ENCODE measurements at regions not wholly inside any gene's neighbourhood (a gene's known extent, or its start where the extent isn't known, plus 50 kb on each side); places are given as distances from the start of the nearest gene placed in this dataset.

DNA sequence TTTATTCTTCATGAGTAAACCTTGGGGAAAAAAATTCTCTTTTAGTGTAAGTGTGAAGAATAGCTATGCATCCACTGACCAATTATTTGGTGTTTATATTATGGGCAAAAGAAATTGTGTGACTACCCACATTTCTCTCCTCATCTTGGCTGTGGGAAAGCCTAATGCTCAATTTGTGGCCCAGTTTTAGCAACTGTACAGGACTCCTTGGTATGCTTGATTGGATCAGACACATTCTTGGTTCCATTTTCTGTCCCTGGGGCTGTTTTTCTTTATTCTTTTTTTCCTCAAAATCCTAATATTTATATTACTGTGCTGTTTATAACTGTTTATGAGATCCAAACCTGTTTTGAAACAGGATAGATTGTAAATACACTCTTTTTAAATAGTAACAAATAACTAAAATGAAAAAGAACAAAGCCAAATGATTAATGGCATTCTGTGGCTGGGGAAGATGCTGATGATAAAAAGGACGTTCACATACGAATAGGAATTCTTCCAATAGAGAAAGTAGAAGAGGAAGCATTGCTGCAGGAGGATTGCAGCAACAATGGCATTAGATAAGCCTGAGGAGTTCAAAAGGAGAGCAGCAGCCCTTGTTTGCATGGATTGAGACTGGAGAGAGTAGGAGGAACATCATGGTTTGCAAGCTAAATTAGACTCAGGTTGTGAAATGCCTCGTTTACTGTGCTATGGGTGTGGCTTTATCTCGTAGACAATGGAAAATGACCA is 580.5 kb downstream of the INHBA start:
- TF ChIP-seq CREB1 (IDR thresholded peaks at IDR 0.05; ENCODE audit: low read depth) (no peak), EP300 (IDR thresholded peaks at IDR 0.05; ENCODE audit: borderline replicate concordance) (no peak), EGR1 (IDR thresholded peaks at IDR 0.05) (no peak), FOXM1 (IDR thresholded peaks at IDR 0.05; ENCODE audit: borderline replicate concordance, low read depth) (no peak), CEBPB (IDR thresholded peaks at IDR 0.05) (no peak), TCF12 (IDR thresholded peaks at IDR 0.05; ENCODE audit: low read depth) (no peak), USF1 (IDR thresholded peaks at IDR 0.05) (no peak), YY1 (IDR thresholded peaks at IDR 0.05; ENCODE audit: low read depth) (no peak), RAD21 (IDR thresholded peaks at IDR 0.05; ENCODE audit: low read depth) (no peak), TAF1 (IDR thresholded peaks at IDR 0.05; ENCODE audit: low read depth) (no peak), ZBTB7A (IDR thresholded peaks at IDR 0.05; ENCODE audit: low read depth) (no peak)
- TF ChIP-seq, protein P1, sequence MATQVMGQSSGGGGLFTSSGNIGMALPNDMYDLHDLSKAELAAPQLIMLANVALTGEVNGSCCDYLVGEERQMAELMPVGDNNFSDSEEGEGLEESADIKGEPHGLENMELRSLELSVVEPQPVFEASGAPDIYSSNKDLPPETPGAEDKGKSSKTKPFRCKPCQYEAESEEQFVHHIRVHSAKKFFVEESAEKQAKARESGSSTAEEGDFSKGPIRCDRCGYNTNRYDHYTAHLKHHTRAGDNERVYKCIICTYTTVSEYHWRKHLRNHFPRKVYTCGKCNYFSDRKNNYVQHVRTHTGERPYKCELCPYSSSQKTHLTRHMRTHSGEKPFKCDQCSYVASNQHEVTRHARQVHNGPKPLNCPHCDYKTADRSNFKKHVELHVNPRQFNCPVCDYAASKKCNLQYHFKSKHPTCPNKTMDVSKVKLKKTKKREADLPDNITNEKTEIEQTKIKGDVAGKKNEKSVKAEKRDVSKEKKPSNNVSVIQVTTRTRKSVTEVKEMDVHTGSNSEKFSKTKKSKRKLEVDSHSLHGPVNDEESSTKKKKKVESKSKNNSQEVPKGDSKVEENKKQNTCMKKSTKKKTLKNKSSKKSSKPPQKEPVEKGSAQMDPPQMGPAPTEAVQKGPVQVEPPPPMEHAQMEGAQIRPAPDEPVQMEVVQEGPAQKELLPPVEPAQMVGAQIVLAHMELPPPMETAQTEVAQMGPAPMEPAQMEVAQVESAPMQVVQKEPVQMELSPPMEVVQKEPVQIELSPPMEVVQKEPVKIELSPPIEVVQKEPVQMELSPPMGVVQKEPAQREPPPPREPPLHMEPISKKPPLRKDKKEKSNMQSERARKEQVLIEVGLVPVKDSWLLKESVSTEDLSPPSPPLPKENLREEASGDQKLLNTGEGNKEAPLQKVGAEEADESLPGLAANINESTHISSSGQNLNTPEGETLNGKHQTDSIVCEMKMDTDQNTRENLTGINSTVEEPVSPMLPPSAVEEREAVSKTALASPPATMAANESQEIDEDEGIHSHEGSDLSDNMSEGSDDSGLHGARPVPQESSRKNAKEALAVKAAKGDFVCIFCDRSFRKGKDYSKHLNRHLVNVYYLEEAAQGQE (IDR thresholded peaks at IDR 0.05; ENCODE audit: low read depth), result no peak

DNA sequence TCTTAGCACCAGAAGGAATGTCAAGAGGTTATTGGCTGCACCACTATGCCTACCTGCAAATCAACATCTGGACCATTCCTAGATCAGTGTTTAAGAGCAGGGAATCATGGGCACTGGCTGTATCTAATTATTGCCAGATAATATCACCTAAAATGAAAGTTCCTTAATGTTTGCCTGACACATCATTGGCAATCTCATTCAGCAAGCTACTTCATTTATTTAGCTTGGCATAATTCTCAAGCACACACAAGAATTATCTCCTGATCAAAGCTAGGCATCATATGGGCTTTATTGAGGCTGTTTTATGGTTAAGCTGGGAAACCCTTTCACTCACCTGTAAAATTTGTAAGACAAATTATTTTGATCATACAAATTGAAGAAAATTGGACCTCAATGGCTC is 581.7 kb downstream of the INHBA start:
- TF ChIP-seq RAD21 (IDR thresholded peaks at IDR 0.05; ENCODE audit: low read depth), result no peak
- TF ChIP-seq NFIC (IDR thresholded peaks at IDR 0.05), result no peak
- TF ChIP-seq USF1 (IDR thresholded peaks at IDR 0.05), result no peak
- no peak for TF ChIP-seq TCF12 (IDR thresholded peaks at IDR 0.05; ENCODE audit: low read depth)
- no peak for TF ChIP-seq EGR1 (IDR thresholded peaks at IDR 0.05)
- TF ChIP-seq ZBTB7A (IDR thresholded peaks at IDR 0.05; ENCODE audit: low read depth), result no peak
- TF ChIP-seq, protein P2, sequence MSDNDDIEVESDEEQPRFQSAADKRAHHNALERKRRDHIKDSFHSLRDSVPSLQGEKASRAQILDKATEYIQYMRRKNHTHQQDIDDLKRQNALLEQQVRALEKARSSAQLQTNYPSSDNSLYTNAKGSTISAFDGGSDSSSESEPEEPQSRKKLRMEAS (IDR thresholded peaks at IDR 0.05), result no peak
- TF ChIP-seq CREB1 (IDR thresholded peaks at IDR 0.05; ENCODE audit: low read depth), result no peak

- TF ChIP-seq CREB1 (IDR thresholded peaks at IDR 0.05; ENCODE audit: low read depth) (no peak), FOXM1 (IDR thresholded peaks at IDR 0.05; ENCODE audit: borderline replicate concordance, low read depth) (no peak), CEBPB (IDR thresholded peaks at IDR 0.05) (no peak), YY1 (IDR thresholded peaks at IDR 0.05; ENCODE audit: low read depth) (no peak), EGR1 (IDR thresholded peaks at IDR 0.05) (no peak)
- TF ChIP-seq, protein P1 (IDR thresholded peaks at IDR 0.05; ENCODE audit: low read depth), result no peak
These were observed 584.4 kb downstream of the INHBA start for GRCh38 chr7:41118486-41118885.

- TF ChIP-seq CEBPB (IDR thresholded peaks at IDR 0.05), result no peak
- TF ChIP-seq, protein P2 (IDR thresholded peaks at IDR 0.05), result no peak
- no peak for TF ChIP-seq EP300 (IDR thresholded peaks at IDR 0.05; ENCODE audit: borderline replicate concordance)
- no peak for TF ChIP-seq FOXM1 (IDR thresholded peaks at IDR 0.05; ENCODE audit: borderline replicate concordance, low read depth)
- TF ChIP-seq EGR1 (IDR thresholded peaks at IDR 0.05), result no peak
- TF ChIP-seq TEAD4 (IDR thresholded peaks at IDR 0.05), result no peak
- TF ChIP-seq TAF1 (IDR thresholded peaks at IDR 0.05; ENCODE audit: low read depth), result no peak
- TF ChIP-seq ZBTB7A (IDR thresholded peaks at IDR 0.05; ENCODE audit: low read depth), result no peak
- TF ChIP-seq, protein P1 (IDR thresholded peaks at IDR 0.05; ENCODE audit: low read depth), result no peak
- TF ChIP-seq YY1 (IDR thresholded peaks at IDR 0.05; ENCODE audit: low read depth), result no peak
These were observed 585.5 kb downstream of the INHBA start for GRCh38 chr7:41117431-41117830.

All from Ishikawa (cell line).